ENCODE measurements at regions not wholly inside any gene's neighbourhood (a gene's known extent, or its start where the extent isn't known, plus 50 kb on each side); places are given as distances from the start of the nearest gene placed in this dataset.
"Not testable (repeated sequence)": the region's sequence is repeated elsewhere in the genome, so short reads cannot be mapped to it uniquely, and the experiment has no call there.

DNA sequence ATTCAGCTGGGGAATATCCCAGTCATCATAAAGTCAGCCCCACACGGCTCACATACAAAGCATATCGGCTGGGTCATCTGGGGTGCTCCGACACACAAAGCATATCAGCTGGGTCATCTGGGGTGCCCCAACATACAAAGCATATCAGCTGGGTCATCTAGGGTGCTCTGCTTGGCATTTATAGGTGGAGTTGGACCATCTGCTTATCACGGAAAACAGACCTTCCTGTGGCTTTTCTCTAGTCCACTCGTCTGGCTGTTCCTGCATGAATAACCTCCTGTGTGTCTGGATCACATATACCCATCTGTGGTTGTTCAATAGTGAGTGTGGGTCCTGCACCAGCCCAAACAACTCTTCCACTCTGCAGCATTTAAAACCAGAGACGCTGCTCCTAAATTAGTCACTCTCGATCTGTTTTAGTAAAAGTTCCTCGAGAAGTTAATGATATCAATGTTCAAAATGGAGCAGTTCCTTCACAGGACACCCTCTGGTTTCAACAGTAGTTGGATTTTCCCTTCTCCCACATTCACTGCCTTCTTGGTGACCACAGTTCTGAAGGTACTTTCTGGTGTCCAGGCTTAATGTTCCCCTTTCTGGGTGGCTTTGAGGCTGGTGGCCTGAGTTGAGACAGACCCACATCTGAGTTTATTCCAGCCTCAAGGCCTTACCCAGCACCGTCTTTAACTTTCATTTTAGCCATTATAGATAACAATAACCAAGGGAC is 70.0 kb upstream of the FRG1 start:
- no peak for DNase-seq

GRCh38 chr4:189874591-189874990 is 66.1 kb upstream of the FRG1 start:
- no peak for DNase-seq

- not testable (repeated sequence) for DNase-seq
Observed at GRCh38 chr4:189881190-189881589, 59.5 kb upstream of the FRG1 start.

- not testable (repeated sequence) for DNase-seq
Observed at GRCh38 chr4:189888407-189888806, 52.3 kb upstream of the FRG1 start.

Data from NCI-H510A treated with DMSO at 0.1 percent for 48 hours (cell line).